Right ventricle myocardium inferior (tissue), 1 donor: ENCODE measurements at regions not wholly inside any gene's neighbourhood (a gene's known extent, or its start where the extent isn't known, plus 50 kb on each side); places are given as distances from the start of the nearest gene placed in this dataset.
"Not testable (repeated sequence)": the region's sequence is repeated elsewhere in the genome, so short reads cannot be mapped to it uniquely, and the experiment has no call there.

Source experiments
- ATAC-seq: fragments of 200-7000 bp; cut with Tn5 transposase; one replicate; pipeline ENCODE4 v1.9.1; 2020; ENCODE audit warnings: mild to moderate bottlenecking, moderate library complexity
- DNase-seq: peaks from one replicate; pipeline ENCODE4 v3.0.0; 2021; ENCODE audit errors: missing footprints
- intact Hi-C: fragments of 100-400 bp; cut with DNase I; formaldehyde crosslinking; loops from one replicate; pipeline ENCODE4 v1.11.0; 2022
- donor health status: DM: no; HTN: yes; CAD: no; lungs with severe emphysema.

DNA sequence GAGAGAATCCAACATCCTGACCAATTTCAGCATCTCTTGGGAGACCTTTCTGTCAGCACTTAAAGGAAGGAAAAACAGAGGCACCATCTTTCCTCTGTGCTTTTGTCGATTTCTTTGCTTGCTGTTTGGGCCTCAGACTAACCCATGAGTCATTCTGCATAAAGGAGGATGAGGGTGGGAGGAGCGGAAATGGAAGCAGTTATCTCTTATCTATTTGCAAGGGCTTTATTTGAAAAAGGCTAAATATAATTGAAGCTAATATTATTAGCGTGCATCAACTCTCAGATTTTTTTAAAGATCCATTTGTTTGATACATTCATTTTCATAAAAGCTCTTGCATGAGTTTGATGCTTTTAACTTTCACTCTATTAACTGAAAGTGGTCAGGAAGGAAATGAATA, 72.9 kb downstream of the ZNF622 start:
- intact Hi-C loops = no loop called here
- ATAC-seq = no peak

DNA sequence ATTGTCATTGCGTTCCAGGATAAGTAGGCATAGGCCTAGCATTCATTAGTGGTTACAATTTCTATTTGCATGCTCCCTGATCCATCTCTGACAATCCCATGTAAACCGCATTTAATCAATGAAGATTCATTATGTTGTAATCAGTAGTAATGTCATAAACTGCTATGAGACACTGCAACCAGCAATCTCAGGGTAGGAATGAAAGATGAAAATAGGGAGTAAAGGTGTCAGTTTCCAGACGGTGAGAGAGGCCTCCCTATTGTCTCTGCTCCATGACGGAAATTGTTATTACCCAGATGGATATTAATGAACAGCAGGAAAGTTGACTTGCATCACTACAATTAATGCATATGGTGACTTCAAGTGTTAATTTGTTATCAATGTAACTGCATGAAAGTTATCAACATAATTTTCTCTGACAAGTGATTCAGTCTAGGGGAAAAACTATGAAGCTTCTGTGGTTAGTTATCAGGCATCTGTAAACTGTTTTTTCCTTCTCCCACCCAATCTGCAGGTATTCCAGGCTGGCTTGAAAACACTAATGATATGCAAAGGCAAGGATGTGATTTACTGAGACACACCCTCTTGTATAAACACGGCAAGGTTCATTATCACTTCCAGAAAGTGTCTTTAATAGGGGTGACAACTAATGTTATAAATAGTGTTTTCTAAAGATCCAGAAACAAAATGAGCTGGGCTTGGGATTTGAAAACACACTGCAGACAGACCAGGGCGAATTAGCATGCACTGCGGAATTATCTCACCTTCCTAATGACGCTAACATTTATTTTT, 73.5 kb downstream of the ZNF622 start:
- intact Hi-C loops = no loop called here
- DNase-seq (no peak), ATAC-seq (no peak)

More for the DNA sequence above, 72.9 kb downstream of the ZNF622 start:
- no peak for DNase-seq

- no peak for ATAC-seq
- DNase-seq = no peak
- intact Hi-C loops = no loop called here
Measured at GRCh38 chr5:16390825-16391224, 74.8 kb downstream of the ZNF622 start.

GRCh38 chr5:16385516-16386090, 80.0 kb downstream of the ZNF622 start:
- intact Hi-C loops = no loop called here
- DNase-seq (no peak), ATAC-seq (no peak)

DNA sequence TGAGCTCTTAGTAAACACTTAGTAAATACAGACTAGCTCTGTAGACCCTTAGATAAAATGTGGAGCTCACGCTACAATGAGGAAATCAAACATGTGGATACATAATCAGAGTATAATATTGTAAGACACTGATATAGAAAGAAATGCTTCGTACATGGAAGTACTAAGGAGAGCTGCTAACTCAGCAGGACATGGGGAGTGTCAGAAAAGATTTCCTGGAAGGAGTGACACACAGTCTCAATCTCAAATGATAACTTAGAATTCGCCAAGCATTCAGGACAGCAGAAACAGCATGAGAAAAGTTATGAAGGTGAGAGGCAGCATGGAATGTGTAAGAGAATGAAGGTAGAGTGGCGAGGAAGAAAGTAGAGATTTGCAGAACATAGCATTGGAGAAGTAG, 80.8 kb downstream of the ZNF622 start:
- ATAC-seq = no peak
- intact Hi-C loops = no loop called here
- DNase-seq = no peak

GRCh38 chr5:16384222-16384621, 81.4 kb downstream of the ZNF622 start:
- intact Hi-C loops = no loop called here

DNA sequence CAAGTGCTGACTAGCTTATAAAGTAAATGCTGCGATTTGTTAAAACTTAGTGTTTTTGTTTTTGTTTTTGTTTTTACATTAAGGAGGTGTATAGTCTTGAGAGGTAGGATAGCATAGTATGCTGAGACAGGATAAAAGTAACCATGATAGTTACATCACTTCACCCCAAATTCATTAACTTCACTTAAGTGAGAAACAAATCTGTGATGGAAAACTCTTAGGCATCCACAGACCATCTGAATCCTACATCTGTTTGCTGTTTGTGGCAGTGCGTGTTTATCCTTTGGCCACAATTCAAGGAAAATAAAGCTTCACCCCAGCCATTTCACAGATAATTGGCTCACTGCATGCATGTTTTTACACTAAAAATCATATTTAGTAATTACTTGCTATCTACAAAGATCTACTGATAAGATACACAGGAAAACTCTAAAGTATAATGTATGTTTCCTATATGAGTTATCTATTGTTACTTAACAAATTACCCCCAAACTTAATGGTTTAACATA, 82.0 kb downstream of the ZNF622 start:
- DNase-seq = no peak
- no peak for ATAC-seq
- intact Hi-C loops = no loop called here

More at GRCh38 chr5:16384222-16384621, 81.4 kb downstream of the ZNF622 start:
- DNase-seq (no peak), ATAC-seq (no peak)

- no peak for ATAC-seq
- no peak for DNase-seq
- intact Hi-C loops = no loop called here
Measured at GRCh38 chr5:16382047-16382446, 83.6 kb downstream of the ZNF622 start.

GRCh38 chr5:16378762-16379161, 86.8 kb downstream of the ZNF622 start:
- intact Hi-C loops = loop anchor here (1.0 kb wide), 1 partner anchor 40 kb away; no protein-coding TSS in a partner anchor
- no peak for DNase-seq
- peak; percentile 91 for ATAC-seq

GRCh38 chr5:16372493-16372892, 93.1 kb downstream of the ZNF622 start:
- DNase-seq (no peak), ATAC-seq (no peak)
- intact Hi-C loops = no loop called here

DNA sequence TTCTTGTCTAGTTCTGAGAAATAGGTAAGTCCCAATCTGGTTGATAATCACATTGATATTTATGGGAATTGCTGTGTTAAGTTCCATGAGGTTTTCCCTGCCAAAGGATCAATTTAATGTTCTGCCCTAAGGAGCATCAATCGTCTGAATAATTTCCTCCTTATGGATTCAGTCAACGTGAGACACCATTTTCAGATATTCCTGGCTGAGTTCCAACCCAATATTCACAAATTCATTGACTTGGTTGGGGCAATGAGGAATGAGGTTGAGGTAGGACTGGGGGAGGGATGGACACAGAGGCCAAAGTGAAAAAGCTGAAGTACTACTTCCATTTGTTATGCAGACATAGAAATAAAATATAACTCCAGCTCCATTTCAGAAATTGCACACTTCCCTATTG, 99.1 kb downstream of the ZNF622 start:
- no peak for DNase-seq
- no peak for ATAC-seq
- intact Hi-C loops = no loop called here

GRCh38 chr5:16364910-16365309, 100.7 kb downstream of the ZNF622 start:
- intact Hi-C loops = no loop called here

DNA sequence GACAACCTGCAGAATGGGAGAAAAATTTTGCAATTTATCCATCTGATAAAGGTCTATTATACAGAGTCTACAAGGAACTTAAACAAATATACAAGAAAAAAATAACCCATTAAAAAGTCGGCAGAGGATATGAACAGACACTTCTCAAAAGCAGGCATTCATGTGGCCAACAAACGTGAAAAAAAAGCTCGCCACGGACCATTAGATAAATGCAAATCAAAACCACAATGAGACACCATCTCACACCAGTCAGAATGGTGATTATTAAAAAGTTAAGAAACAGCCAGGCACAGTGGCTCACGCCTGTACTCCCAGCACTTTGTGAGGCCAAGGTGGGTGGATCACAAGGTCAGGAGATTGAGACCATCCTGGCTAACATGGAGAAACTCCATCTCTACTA, 112.2 kb downstream of the ZNF622 start:
- ATAC-seq, DNase-seq, intact Hi-C loops: not testable (repeated sequence)

More at GRCh38 chr5:16364910-16365309, 100.7 kb downstream of the ZNF622 start:
- DNase-seq (no peak), ATAC-seq (no peak)

GRCh38 chr5:16350816-16351215, 114.8 kb downstream of the ZNF622 start:
- intact Hi-C loops = no loop called here
- DNase-seq (no peak), ATAC-seq (no peak)

DNA sequence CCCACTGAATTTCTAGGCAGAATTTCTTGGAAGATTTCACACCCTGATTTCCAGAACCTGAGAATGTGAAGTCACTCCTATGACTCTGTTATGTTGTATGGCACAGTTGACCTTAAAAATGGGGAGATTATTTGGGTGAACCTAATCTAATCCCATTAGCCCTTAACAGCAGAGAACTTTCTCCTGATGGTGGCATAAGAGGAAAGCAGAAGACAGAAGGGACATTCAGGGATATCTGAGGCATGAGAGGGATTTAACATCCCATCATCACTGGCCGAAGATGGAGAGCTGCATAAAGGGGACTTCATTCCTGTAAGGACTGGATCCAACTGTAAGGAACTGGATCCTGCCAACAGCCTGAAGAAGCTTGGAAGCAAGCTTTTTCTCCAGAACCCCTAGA, 119.2 kb downstream of the ZNF622 start:
- intact Hi-C loops = loop anchor here (5.0 kb wide), 1 partner anchor 106 kb away; no protein-coding TSS in a partner anchor
- ATAC-seq (no peak), DNase-seq (no peak)

- DNase-seq (no peak), ATAC-seq (no peak)
- intact Hi-C loops = loop anchor here (5.0 kb wide), 1 partner anchor 107 kb away; no protein-coding TSS in a partner anchor
Measured at GRCh38 chr5:16345454-16345853, 120.1 kb downstream of the ZNF622 start.

DNA sequence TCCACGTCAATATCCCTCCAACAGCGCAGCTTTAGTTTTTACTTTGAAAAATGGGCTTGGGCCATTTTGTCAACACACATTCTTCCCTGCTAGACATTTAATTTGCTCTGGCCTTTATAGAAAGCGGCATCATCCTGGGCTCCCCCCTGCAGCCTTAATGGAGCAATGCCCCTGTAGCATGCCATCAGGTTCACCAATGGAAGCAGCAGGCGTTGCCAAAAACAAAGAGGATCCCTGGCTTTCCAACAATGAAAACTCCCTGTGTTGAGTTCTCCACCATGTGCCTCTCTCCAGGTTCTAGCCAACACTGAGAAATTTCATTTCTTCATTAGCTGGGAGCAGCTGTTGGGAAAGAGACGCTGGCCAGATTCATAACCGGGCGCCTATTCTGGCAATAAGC, 139.5 kb downstream of the ZNF622 start:
- ATAC-seq (no peak), DNase-seq (no peak)
- intact Hi-C loops = no loop called here

- no peak for DNase-seq
- no peak for ATAC-seq
- intact Hi-C loops = no loop called here
Measured at GRCh38 chr5:16321284-16321683, 141.7 kb upstream of the MARCHF11 start.

- intact Hi-C loops = no loop called here
- no peak for ATAC-seq
- no peak for DNase-seq
Measured at GRCh38 chr5:16315501-16315900, 135.9 kb upstream of the MARCHF11 start.

DNA sequence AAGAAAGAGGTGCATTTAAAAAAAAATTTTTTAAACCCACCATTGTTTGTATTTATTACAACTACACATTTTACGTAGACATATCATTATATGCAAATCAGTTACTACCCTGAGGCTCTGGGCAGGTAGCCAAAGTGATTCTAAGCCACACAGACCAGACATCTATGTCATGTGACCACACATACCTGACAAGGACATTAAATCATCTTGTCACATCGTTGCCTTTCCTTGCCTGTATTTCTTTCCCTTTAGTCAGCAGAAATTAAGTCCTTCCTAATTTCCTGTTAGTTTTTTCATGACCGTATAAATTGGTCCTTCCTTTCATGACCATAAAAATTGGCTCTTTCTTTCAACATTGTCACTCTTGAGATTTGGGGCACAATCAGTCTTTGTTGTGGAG, 134.2 kb upstream of the MARCHF11 start:
- intact Hi-C loops = no loop called here
- ATAC-seq = no peak
- no peak for DNase-seq
